EL (cell line): ENCODE measurements at regions not wholly inside any gene's neighbourhood (a gene's known extent, or its start where the extent isn't known, plus 50 kb on each side); places are given as distances from the start of the nearest gene placed in this dataset.
"Not testable (repeated sequence)": the region's sequence is repeated elsewhere in the genome, so short reads cannot be mapped to it uniquely, and the experiment has no call there.

Experiments
- DNase-seq: peaks from one replicate; pipeline ENCODE4 v3.0.0-alpha.2; 2016

GRCh38 chr2:40700231-40700954, 248.5 kb upstream of the SLC8A1 start:
- DNase-seq = no peak

DNA sequence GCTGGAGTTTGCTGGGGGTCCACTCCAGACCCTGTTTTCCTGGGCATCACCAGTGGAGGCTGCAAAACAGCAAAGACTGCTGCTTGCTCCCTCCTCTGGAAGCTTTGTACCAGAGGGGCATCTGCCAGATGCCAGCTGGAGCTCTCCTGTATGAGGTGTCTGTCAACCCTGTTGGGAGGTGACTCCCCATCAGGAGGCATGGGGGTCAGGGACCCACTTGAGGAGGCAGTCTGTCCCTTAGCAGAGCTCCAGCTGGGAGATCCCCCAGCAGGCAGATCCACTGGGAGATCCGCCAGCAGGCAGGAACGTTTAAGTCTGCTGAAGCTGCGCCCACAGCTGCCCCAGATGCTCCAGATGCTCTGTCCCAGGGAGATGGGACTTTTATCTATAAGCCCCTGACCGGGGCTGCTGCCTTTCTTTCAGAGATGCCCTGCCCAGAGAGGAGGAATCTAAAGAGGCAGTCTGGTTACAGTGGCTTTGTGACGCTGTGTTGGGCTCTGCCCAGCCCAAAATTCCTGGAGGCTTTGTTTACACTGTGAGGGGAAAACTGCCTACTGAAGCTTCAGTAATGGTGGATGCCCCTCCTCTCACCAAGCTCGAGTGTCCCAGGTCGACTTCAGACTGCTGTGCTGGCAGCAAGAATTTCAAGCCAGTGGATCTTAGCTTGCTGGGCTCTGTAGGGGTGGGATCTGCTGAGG, 260.5 kb upstream of the SLC8A1 start:
- not testable (repeated sequence) for DNase-seq

DNA sequence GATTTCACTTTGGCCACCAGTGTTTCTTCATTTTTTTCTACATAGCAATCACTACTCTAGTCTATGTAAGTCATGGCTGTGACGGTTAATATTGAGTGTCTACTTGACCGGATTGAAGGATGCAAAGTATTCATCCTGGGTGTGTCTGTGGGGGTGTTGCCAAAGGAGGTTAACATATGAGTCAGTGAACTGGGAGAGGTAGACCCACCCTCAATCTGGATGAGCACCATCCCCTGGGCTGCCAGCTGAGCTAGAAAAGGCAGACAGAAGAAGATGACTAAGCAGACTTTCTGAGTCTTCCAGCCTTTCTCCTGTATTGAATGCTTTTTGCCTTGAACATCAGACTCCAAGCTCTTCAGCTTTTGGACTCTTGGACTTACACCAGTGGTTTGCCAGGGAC, 265.0 kb upstream of the SLC8A1 start:
- DNase-seq = peak; percentile 92

DNA sequence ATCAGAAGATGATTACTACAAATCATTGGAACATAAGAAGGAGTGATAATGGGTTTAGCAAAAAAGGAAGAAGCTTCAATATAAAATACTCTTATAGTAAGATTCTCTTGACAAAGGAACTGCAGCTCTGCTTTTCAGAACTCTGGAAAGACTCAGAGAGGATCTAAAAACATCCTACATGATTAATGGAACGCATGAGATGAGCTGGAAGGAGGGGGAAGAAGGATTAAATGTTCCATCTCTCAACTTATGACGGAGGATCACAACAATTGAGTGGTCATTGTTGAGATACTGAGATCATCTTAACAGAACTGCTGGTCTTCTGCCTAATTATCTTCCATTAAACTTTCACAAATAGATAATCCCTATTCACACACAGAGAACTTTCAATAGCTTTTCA, 267.5 kb upstream of the SLC8A1 start:
- no peak for DNase-seq

GRCh38 chr2:40721595-40721994, 269.7 kb upstream of the SLC8A1 start:
- peak; percentile 72 for DNase-seq

- no peak for DNase-seq
These were observed 271.3 kb upstream of the SLC8A1 start for GRCh38 chr2:40723194-40723593.

- DNase-seq = no peak
These were observed 273.1 kb upstream of the SLC8A1 start for GRCh38 chr2:40725040-40725439.

GRCh38 chr2:40725950-40726349, 274.1 kb upstream of the SLC8A1 start:
- DNase-seq = no peak

DNA sequence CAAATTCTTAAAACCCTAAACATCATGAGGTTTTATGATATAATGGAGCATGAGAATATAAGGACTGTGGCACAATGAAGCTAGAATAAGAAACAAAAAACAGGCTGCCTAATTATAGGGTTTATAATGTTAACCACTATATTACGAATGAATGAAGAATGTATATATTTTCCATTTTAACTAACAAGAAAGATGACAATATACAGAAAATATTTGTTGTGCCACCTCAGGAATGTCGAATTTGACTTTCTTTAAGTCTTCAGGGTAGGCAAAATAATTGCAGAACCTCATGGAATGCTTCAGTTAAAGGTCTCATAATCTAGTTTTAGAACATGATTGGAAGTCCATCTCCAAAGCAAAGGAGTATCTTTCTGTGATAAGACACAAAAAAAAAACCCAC, 282.9 kb upstream of the SLC8A1 start:
- peak; percentile 92 for DNase-seq

- DNase-seq = no peak
These were observed 285.3 kb upstream of the SLC8A1 start for GRCh38 chr2:40737180-40737579.

DNA sequence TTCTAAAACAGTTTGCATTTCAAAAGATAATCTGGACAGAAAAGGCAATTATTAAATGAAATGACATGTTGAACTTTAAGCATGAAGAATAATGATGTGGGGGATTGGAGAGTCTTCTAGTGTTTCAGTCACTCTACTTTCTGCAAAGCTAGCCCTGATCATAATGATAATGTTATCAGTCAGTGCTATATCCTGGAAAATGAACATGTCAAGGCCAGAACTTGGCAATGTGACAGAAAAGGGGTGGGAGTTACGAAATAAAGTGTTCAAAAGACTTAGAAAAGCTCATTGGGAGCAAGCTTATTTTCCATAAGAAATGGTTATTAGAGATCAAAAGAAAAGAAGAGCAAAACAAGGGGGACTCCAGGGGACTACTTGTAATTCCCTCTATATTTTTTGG, 288.5 kb upstream of the SLC8A1 start:
- DNase-seq = no peak

DNA sequence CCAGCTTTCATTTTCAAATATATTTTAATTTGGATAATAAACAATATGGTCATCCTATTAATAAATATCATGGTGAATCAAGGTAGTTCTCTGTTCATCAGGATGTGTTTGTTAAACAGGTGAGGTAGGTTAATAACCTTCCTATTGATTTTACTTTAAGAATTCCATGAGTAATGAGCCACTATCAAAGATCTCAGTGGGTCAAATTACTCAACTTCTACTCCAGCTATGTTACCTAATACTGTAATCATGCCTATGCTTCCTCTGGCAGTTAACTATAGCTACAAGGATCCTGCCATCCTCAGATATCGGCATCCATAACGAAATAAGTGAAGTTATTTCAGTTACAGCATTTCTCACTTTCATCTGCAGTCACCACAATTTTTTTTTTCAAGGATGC, 289.6 kb upstream of the SLC8A1 start:
- DNase-seq = peak; percentile 41

DNA sequence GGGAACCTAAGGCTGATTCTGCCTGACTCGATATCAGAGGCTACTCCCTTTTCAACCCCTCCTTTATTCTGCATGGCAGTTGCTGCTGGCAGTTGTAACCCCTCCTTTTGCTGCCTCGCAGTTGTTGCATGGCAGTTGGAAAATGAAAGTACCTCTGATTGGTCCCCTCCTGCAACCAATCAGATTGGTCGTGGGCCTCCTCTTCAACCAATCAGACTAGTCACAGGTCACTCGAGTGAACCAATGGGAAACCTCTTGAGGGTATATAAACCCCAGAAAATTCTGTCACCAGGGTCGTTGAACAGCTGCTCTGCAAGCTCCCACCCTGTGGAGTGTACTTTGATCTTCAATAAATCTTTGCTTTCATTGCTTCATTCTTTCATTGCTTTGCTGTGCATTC, 294.3 kb upstream of the SLC8A1 start:
- DNase-seq = no peak

- no peak for DNase-seq
These were observed 300.1 kb upstream of the SLC8A1 start for GRCh38 chr2:40751981-40752380.

GRCh38 chr2:40752796-40753195, 300.9 kb upstream of the SLC8A1 start:
- DNase-seq = no peak

GRCh38 chr2:40754912-40755311, 303.0 kb upstream of the SLC8A1 start:
- no peak for DNase-seq

DNA sequence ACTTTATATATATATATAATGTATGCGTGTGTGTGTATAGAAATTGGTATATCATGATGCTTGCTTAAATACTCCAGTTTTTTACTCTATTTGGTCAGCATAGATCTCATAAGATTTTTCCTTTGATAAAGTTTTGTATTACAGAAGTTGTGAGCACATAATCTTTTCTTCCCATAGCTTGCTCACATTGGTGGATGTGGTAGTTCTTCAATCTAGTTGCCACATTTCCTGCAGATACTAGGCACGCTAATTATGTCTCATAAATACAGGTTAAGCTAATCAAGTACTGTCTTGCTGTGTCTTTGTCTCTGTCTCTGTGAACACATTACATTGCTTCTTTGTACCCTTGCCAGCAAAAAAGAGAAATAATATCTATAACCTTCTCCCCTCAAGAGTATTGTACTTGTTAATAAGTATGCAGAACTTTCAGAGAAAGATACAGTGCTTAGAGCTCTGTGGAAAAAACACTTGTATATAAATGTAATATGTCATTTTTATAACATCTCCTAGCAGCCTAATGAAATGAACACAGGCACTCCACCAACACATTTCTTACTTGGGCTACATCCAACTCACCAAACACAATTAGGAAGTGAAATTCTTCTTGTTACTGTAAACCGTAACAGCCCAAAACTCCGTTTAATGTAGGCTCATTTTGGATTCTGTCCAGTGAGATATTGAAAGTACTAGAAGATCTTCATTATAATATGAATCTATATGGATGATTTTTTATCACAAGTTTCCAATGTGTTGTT, 306.7 kb upstream of the SLC8A1 start:
- DNase-seq = no peak

- peak; percentile 73 for DNase-seq
These were observed 308.3 kb upstream of the SLC8A1 start for GRCh38 chr2:40760071-40760666.

DNA sequence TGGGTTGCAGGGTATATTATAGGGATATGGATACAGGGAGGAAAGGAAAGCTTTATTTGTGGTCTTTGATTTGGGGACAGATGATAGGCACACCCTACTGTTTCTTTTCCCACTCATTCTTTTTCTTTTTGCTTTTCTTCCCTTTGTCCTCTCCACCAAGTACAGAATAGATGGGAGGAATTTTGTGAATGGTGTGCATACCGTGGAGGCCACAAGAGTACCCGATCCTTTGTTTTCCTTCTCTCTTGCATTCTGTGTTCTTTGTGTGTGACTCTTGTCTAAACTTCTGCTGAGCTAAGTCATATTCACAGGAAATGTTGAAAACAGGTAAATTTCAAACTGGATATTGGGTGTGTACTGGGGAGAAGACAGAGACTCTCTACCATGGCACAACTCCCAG, 321.4 kb upstream of the SLC8A1 start:
- no peak for DNase-seq

DNA sequence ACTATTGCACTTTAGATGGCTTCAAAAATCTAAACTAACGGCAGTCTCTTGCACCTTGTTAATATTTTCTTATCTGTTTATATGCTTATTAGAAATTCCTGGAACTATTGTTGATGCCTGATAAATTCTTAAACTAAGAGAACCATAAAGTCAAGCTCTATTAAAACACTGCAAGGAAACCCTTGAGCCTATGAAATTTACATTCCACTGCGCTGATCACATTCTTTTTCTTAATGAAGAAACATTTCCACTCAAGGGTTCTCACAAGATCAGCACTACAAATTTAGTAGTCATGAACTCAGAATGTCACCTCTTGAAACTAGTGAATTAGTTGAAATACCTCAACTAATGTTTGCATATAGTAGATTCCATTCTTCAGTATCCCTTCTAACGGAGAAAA, 331.8 kb upstream of the SLC8A1 start:
- peak; percentile 3 for DNase-seq

DNA sequence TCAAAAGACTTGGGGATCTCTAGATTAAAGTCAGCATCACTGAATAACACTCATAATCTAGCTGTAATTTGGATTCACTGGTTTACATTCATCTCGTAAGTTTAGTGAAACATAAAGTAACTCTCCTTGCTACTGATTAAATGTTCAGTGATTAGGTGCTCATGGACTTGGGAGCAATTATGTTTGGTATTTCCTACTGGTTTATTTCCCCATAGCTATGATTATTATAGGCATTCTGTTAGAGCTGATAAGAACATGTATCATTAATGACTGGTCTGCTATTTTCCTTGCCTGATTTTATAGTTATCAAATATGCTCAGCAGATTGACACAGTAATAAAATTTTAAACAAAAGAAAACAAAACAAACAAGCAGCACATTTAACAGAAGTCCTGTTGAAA, 334.7 kb upstream of the SLC8A1 start:
- no peak for DNase-seq

- peak; percentile 5 for DNase-seq
These were observed 345.2 kb upstream of the SLC8A1 start for GRCh38 chr2:40797120-40797519.

DNA sequence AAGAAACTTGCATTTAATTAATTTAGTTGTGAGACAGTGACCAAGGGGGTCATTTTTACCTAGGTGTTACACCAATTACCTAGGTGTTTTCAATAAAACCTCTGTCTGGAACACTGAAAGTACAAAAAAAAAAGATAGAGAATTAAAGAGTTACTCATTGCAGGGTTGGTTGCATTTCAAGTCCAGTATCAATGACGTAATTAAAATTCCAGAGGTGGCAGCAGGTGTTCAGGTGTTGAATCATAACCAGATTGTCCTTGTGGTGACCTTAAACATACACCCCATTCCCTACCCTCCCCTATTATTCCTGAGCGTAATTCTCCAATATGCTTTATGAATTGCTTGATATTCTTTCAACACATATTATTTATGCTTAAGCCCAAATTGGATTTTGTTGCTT, 352.0 kb upstream of the SLC8A1 start:
- no peak for DNase-seq

GRCh38 chr2:40809156-40809555, 357.3 kb upstream of the SLC8A1 start:
- DNase-seq = no peak
